CD4-positive, alpha-beta T cell treated with Interleukin-6 at 100 ng/mL for 8 hours (primary cell): ENCODE measurements at regions not wholly inside any gene's neighbourhood (a gene's known extent, or its start where the extent isn't known, plus 50 kb on each side); places are given as distances from the start of the nearest gene placed in this dataset.

Experiments used
- DNase-seq: peaks from one replicate; pipeline ENCODE4 v3.0.0-alpha.2; 2020; ENCODE audit warnings: mixed read lengths, low spot score

- peak; percentile 3 for DNase-seq
Measured at GRCh38 chr3:5304789-5305683, 117.5 kb downstream of the EDEM1 start.

DNA sequence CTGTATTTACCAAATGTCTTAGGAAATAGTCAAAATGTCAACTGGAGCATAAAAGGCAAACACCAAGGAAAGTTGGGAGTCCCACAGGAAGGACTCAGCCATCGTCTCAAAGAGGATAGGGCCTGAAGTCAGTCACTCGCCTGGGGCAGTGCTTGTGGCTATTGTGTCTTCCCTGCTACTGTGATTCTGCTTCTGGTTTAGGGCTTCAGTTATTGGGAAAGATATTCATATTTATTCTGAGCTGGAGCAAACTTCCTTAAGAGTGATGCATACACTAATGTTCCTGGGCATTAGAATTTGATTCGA, 118.1 kb downstream of the EDEM1 start:
- no peak for DNase-seq

DNA sequence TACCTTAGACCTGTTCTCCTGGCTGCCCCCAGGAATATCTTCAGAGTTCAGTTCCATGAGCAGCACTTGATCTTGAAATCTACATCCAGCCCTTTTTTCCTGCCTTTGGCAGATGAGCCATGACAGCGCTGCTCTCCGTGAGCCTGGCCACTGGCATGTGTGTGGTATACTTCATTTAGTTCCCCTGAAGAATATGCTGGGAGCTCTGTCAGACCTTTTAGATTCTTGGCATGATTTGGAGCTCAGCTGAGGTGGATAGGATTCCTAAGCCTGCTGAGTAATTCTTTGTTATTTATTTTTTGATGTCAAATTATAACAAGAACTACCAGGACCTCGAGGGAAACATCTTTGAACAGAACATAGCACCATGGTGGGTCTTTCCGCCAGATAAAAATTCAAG, 121.7 kb downstream of the EDEM1 start:
- DNase-seq: no peak

GRCh38 chr3:5309602-5310001, 122.1 kb downstream of the EDEM1 start:
- DNase-seq: no peak

- no peak for DNase-seq
Measured at GRCh38 chr3:5310509-5310908, 123.0 kb downstream of the EDEM1 start.

GRCh38 chr3:5312290-5312689, 124.8 kb downstream of the EDEM1 start:
- DNase-seq: no peak

- no peak for DNase-seq
Measured at GRCh38 chr3:5314897-5315296, 127.4 kb downstream of the EDEM1 start.

GRCh38 chr3:5317557-5317956, 130.1 kb downstream of the EDEM1 start:
- DNase-seq: no peak

GRCh38 chr3:5319454-5319853, 131.9 kb downstream of the EDEM1 start:
- DNase-seq: no peak

GRCh38 chr3:5321666-5322340, 134.3 kb downstream of the EDEM1 start:
- DNase-seq: no peak

- DNase-seq: no peak
Measured at GRCh38 chr3:5324780-5325179, 137.3 kb downstream of the EDEM1 start.

GRCh38 chr3:5330152-5330810, 142.8 kb downstream of the EDEM1 start:
- no peak for DNase-seq

DNA sequence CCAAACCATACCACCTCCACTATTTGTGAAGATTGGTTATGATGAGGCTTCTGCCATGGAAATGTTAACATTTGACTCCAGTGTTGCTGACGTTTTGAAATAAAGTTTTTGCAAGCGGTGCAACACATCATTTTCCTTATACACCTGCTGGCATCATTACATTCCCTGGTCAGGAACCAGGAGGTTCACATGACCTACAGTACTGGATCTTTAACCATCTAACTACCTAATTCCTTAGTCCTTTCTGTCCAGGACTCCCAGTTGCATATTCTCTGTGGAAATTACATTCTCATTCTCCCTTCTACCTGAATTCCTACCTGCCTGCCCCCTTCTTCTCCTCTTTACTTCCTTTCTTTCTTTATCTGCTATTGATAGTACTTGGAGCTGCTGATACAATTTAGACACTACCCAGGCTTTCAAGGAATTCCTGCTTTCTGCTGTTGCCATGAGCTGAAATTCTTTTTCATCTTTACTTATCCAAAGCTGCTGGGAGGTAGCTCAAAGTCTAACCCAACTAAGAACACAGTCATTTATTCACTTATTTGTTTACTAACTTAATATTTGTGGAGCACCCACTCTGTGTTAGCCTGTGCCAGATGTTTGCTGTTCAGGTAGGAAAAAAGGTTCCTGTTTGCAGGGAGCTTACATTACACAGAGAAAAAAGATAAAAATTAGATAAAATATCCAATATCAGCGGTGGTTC, 144.2 kb downstream of the EDEM1 start:
- DNase-seq: no peak

GRCh38 chr3:5332270-5332956, 144.9 kb downstream of the EDEM1 start:
- DNase-seq: no peak

DNA sequence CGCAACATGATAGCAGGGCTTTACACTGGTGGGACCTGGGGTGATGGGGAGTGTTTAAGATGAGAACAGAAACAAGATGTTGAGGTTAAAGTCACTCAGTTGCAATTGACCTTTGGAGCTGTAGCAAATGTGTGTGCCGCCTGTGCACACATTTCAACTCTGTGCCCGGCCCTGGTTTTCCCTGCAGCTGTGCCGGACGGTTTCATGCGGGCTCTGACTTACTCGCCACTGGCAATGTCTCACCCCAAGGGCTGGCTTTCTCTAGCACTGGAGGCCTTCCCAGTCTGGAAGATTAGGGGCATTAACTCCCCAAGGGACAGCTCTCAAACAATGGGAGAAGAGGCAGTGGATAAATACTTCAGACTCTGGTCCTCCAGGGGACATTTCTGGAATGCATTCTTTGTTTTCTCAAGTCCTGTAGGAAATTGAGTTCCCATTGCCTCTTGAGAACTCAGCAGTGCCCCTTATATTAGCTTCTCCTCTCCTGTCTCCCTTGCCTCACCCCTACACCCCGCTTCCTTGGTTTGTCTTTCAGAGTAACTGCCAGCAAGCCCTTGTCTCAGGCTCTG, 152.5 kb downstream of the EDEM1 start:
- no peak for DNase-seq

DNA sequence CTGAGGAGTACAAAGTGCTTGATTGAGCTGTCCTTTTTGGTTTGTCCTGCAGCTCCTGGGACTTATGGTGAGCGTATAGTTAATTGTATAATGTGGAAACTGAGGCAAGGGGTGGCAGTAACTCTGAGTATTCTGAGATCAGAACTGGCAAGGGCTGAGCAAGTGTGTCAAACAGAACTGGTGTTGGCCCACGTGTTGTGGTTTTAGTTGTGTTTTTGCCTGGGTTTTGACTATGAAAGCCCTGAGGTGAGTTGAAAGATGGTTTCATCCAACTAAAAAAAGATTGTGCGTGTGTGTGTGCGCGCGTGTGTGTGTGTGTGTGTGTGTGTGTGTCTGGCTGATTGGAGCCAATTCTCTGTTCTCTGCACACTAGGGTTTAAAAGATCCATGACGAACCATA, 154.1 kb downstream of the EDEM1 start:
- no peak for DNase-seq

GRCh38 chr3:5343459-5343858, 156.0 kb downstream of the EDEM1 start:
- no peak for DNase-seq

- no peak for DNase-seq
Measured at GRCh38 chr3:5344707-5345106, 157.2 kb downstream of the EDEM1 start.

DNA sequence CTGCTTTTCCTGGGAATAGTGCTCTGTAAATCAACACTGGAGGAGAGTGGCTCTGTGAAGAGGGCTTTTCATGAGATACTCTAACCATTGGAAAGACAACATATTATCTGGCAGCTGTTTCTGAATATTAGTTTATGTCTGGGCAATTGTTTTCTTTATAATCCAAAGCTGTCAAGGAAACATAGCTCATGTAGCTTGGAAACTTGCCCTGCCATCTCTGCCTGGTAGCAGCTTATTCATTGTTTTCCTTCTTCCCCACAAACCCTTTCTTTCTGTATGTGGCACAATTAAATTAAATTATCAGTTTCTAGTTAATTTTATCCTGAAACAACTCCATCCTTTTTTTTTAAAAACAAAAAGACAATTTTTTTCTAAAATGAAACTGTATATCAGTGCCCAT, 160.0 kb downstream of the EDEM1 start:
- no peak for DNase-seq

GRCh38 chr3:5348229-5348902, 160.9 kb downstream of the EDEM1 start:
- no peak for DNase-seq

DNA sequence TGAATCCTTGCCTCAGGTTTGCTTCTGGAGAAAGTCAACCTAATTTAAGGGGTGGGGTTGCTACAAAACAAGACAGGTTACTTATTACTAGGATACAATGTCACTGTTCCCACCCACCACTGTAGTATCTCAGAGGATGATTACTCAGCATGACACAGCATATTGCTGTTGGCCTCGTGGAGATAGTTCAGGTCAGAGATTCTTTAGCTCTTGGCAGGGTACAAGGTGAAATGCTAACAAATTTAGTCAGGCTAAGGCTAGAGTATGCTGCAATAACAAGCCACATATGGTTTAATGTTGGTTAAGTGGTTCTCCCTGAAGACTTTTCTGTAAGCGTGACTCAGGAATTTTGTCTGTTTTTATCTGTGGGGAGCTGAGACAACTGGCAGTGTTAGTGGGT, 161.8 kb downstream of the EDEM1 start:
- no peak for DNase-seq
